Spleen (tissue), 7 donors: ENCODE measurements at regions not wholly inside any gene's neighbourhood (a gene's known extent, or its start where the extent isn't known, plus 50 kb on each side); places are given as distances from the start of the nearest gene placed in this dataset.

Experiments used
- POLR2A ChIP-seq, 3 donors: fragments of 450-650 bp; IDR thresholded peaks; one replicate each; pipeline ENCODE4 v1.5.1; 2017; ENCODE audit warnings: antibody characterized with exemption in 3 of 3, mild to moderate bottlenecking in 1 of 3
- POLR2AphosphoS5 ChIP-seq, 3 donors: sonication (generic); formaldehyde crosslinking; IDR thresholded peaks; one replicate each; pipeline ENCODE4 v1.5.1; 2017; ENCODE audit warnings: antibody characterized with exemption in 3 of 3
- TF ChIP-seq, protein P1 (sequence below), 11 experiments: fragments of 200-600 bp in 7 of 11; fragments of 450-650 bp in 4 of 11; sonication (generic) in 4 of 11; IDR thresholded peaks in 8 of 11; conservative IDR thresholded peaks in 3 of 11; 1 replicate in 7 of 11; 2 replicates in 4 of 11; pipeline versions ENCODE4 v1.4.0 to v1.8.0; 2016 to 2021; ENCODE audit warnings: antibody characterized with exemption in 11 of 11, inconsistent platforms in 4 of 11, mild to moderate bottlenecking in 1 of 11
- donor health status: DM: no; HTN: no; CAD: no; lungs with moderate emphysema.
- donor health status: DM: no; HTN: no; CAD: no.
- donor health status: DM: no; HTN: no; CAD: no.

DNA sequence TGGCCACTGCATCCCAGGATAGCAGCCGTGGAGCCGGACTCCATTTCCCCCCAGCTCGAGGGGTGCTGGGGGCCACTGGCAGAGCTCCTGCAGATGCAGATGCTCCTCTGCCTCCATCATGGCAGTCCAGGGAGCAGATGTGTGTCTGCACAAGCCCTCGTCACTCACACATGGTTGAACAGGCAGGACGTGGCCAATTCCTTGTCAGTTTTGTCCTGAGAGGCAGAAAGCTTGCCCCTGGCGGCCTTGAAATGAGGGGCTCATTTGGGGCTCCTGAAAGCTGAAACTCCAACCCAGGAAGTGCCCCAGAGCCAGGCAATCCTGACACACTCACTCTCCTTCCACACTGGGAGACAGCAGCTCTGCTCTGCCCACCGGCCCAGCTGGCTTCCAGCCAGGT is 100.9 kb upstream of the C14orf180 start:
- TF ChIP-seq, protein P1, sequence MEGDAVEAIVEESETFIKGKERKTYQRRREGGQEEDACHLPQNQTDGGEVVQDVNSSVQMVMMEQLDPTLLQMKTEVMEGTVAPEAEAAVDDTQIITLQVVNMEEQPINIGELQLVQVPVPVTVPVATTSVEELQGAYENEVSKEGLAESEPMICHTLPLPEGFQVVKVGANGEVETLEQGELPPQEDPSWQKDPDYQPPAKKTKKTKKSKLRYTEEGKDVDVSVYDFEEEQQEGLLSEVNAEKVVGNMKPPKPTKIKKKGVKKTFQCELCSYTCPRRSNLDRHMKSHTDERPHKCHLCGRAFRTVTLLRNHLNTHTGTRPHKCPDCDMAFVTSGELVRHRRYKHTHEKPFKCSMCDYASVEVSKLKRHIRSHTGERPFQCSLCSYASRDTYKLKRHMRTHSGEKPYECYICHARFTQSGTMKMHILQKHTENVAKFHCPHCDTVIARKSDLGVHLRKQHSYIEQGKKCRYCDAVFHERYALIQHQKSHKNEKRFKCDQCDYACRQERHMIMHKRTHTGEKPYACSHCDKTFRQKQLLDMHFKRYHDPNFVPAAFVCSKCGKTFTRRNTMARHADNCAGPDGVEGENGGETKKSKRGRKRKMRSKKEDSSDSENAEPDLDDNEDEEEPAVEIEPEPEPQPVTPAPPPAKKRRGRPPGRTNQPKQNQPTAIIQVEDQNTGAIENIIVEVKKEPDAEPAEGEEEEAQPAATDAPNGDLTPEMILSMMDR (IDR thresholded peaks at IDR 0.05 in 8 of 11, conservative IDR thresholded peaks at IDR 0.05 in 3 of 11): no peak
- no peak for TF ChIP-seq POLR2A (IDR thresholded peaks at IDR 0.05)
- TF ChIP-seq POLR2AphosphoS5 (IDR thresholded peaks at IDR 0.05): no peak
